Bronchial epithelial cell (primary cell): ENCODE measurements at regions not wholly inside any gene's neighbourhood (a gene's known extent, or its start where the extent isn't known, plus 50 kb on each side); places are given as distances from the start of the nearest gene placed in this dataset.

Source experiments
- DNase-seq: peaks from one replicate; pipeline ENCODE4 v3.0.0-alpha.2; 2010; ENCODE audit warnings: low read depth
- FAIRE-seq: peaks from 2 replicates; lab custom pipeline; 2011; peaks lifted over from hg19 to GRCh38; lab: Jason Lieb, UNC
- H3K27me3 ChIP-seq: 2 replicates; pipeline ENCODE4 v1.5.1; 2011; ENCODE audit warnings: low read length; ENCODE audit not compliant: control insufficient read depth, insufficient read depth
- H3K36me3 ChIP-seq: 2 replicates; pipeline ENCODE4 v1.5.1; 2011; ENCODE audit warnings: low read length; ENCODE audit not compliant: control insufficient read depth, insufficient read depth
- H3K4me3 ChIP-seq: 2 replicates; pipeline ENCODE4 v1.5.1; 2011; ENCODE audit warnings: mild to moderate bottlenecking, low read depth, low read length, control low read depth
- TF ChIP-seq, protein P1 (sequence below): IDR thresholded peaks from 2 replicates; pipeline ENCODE4 v1.5.1; 2011; ENCODE audit warnings: mild to moderate bottlenecking, moderate library complexity, low read length, control low read depth, inconsistent platforms; ENCODE audit not compliant: insufficient read depth, severe bottlenecking

DNA sequence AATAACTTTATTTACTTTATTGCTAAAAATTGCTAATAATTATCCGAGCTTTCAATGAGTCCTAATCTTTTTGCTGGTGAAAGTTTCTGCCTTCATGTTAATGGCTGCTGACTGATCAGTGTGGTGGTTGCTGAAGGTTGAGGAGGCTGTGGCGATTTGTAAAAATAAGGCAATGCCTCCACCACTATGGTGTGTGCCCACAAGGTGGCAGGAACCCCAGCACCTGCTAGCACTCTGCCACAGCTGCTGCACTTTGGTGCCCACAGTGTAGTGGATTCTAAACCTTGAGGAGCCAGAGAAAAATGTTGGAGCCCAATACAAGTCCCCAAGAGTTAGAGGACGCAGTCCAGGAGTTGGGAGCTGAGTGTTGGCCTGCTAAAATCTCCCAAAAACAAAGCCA lies 1237.1 kb downstream of the PCDH19 start:
- TF ChIP-seq, protein P1, sequence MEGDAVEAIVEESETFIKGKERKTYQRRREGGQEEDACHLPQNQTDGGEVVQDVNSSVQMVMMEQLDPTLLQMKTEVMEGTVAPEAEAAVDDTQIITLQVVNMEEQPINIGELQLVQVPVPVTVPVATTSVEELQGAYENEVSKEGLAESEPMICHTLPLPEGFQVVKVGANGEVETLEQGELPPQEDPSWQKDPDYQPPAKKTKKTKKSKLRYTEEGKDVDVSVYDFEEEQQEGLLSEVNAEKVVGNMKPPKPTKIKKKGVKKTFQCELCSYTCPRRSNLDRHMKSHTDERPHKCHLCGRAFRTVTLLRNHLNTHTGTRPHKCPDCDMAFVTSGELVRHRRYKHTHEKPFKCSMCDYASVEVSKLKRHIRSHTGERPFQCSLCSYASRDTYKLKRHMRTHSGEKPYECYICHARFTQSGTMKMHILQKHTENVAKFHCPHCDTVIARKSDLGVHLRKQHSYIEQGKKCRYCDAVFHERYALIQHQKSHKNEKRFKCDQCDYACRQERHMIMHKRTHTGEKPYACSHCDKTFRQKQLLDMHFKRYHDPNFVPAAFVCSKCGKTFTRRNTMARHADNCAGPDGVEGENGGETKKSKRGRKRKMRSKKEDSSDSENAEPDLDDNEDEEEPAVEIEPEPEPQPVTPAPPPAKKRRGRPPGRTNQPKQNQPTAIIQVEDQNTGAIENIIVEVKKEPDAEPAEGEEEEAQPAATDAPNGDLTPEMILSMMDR: no peak
- no peaks in the 10 kb centered on the region for H3K27me3 ChIP-seq
- FAIRE-seq (no peak), DNase-seq (no peak)
- H3K4me3 ChIP-seq: no peak overlapping the region
- H3K36me3 ChIP-seq: no peaks in the 10 kb centered on the region

DNA sequence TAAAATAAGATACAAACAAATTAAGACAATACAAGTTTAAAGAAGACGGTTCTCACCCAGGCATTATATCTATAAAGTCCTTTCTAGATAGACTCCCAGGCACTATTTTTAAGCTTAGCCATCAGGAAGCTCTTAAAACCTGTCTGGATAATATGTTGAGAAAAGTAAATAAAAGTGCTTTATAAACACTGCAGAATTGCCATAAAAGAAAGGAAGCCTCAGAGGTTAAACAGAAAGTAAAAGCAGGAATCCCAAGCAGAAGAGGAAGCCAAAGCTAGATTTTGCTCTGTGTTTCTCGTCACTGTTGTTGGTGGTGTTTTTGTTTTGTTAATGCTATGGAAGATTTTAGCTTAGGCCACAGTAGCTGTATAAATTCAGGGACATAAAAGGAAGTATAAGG lies 1267.3 kb downstream of the PCDH19 start:
- Histone ChIP-seq H3K27me3 (no peaks in the 10 kb centered on the region), H3K4me3 (no peak overlapping the region), H3K36me3 (no peaks in the 10 kb centered on the region)
- FAIRE-seq (no peak), DNase-seq (no peak)
- TF ChIP-seq, protein P1: no peak

DNA sequence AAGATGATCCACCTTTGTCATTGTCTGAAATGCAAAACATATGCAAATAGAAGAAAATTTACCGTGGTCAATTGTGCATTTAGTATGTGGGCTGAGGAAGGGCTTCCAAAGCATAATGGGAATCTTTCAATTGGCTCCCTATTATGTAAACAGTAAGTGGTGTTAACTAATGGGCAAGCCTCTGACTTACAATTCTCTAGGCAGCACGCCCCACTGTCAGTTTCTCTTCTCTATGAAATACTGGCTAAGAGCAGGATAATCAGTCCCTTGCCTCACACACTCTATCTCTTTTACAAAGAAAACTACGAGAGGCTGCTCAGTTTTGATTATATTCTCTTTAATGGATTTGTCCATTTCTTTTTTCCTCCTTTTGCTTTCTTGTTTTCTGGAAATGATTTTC lies 1272.6 kb downstream of the PCDH19 start:
- TF ChIP-seq, protein P1: no peak
- no peak for FAIRE-seq
- no peaks in the 10 kb centered on the region for H3K36me3 ChIP-seq
- no peak overlapping the region for H3K4me3 ChIP-seq
- H3K27me3 ChIP-seq: no peaks in the 10 kb centered on the region
- DNase-seq: no peak

DNA sequence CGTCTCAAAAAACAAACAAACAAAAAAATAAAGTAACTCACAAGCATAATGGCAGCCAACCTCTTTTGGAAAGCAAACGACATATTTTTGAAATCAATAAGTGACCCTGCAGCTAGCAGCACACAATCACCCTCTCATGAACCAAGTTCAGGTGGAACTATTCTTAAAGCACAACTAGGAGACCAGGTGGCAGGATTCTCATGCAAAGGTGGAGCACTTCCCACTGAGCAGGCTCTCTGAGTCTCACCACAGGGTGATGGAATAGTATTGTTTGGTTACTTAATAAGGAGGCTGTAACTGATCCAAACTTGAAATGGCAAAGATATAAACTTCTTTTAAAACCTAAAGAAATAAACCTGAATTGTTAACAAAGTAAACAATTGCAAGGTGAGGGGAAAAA lies 1293.1 kb downstream of the PCDH19 start:
- DNase-seq (no peak), FAIRE-seq (no peak)
- Histone ChIP-seq H3K4me3 (no peak overlapping the region), H3K36me3 (no peaks in the 10 kb centered on the region), H3K27me3 (no peaks in the 10 kb centered on the region)
- TF ChIP-seq, protein P1: no peak

DNA sequence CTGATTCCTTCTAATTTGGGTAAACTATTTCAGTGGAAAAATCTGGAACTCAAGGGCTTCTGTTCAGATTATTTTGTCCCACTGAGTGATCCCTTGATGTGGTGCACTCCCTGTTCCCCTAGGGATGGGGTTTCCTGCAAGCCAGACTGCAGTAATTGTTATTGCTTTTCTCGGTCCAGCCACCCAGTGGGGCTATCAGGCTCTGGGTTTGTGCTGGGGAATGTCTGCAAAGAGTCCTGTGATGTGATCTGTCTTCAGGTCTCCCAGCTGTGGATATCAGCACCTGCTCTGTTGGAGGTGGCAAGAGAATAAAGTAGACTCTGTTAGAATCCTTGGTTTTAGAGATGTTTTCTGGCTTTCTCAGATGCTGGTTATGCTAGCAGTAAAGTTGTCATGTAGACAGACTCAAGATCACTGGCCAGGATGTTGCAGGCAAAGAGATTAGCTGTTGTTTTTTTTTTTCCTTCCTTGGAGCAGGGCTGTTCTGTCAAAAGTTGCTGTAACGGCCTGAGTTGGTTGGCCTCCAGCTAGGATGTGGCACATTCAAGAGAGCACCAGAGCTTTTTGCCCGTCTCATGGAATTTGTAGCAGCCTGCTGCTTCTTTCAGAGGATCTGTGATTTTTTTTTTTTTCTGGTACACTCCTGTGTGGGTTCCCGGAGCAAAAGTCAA lies 1314.0 kb downstream of the PCDH19 start:
- H3K27me3 ChIP-seq: no peaks in the 10 kb centered on the region
- DNase-seq (no peak), FAIRE-seq (no peak)
- H3K4me3 ChIP-seq: no peak overlapping the region
- TF ChIP-seq, protein P1: no peak
- H3K36me3 ChIP-seq: no peaks in the 10 kb centered on the region

DNA sequence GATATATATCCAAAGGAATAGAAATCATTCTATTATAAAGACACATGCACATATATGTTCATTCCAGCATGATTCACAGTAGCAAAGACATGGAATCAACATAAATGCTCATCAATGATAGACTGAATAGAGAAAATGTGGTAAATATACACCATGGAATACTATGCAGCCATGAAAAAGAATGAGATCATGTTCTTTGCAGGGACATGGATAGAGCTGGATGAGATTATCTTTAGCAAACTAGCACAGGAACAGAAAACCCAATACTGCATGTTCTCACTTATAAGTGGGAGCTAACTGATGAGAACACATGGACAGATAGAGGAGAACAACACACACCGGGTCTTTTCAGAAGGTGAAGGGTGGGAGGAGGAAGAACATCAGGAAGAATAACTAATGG lies 1318.6 kb downstream of the PCDH19 start:
- Histone ChIP-seq H3K4me3 (no peak overlapping the region), H3K27me3 (no peaks in the 10 kb centered on the region), H3K36me3 (no peaks in the 10 kb centered on the region)
- FAIRE-seq (no peak), DNase-seq (no peak)
- TF ChIP-seq, protein P1: no peak
